Spleen (tissue), 7 donors: ENCODE measurements at regions not wholly inside any gene's neighbourhood (a gene's known extent, or its start where the extent isn't known, plus 50 kb on each side); places are given as distances from the start of the nearest gene placed in this dataset.

Experiments used
- CTCF ChIP-seq, 11 experiments: fragments of 200-600 bp in 7 of 11; fragments of 450-650 bp in 4 of 11; sonication (generic) in 4 of 11; IDR thresholded peaks in 8 of 11; conservative IDR thresholded peaks in 3 of 11; 1 replicate in 7 of 11; 2 replicates in 4 of 11; pipeline versions ENCODE4 v1.4.0 to v1.8.0; 2016 to 2021; ENCODE audit warnings: antibody characterized with exemption in 11 of 11, inconsistent platforms in 4 of 11, mild to moderate bottlenecking in 1 of 11
- POLR2A ChIP-seq, 3 donors: fragments of 450-650 bp; IDR thresholded peaks; one replicate each; pipeline ENCODE4 v1.5.1; 2017; ENCODE audit warnings: antibody characterized with exemption in 3 of 3, mild to moderate bottlenecking in 1 of 3
- POLR2AphosphoS5 ChIP-seq, 3 donors: sonication (generic); formaldehyde crosslinking; IDR thresholded peaks; one replicate each; pipeline ENCODE4 v1.5.1; 2017; ENCODE audit warnings: antibody characterized with exemption in 3 of 3
- donor health status: DM: no; HTN: no; CAD: no; lungs with moderate emphysema.
- donor health status: DM: no; HTN: no; CAD: no.
- donor health status: DM: no; HTN: no; CAD: no.

- no peak for TF ChIP-seq CTCF (IDR thresholded peaks at IDR 0.05 in 8 of 11, conservative IDR thresholded peaks at IDR 0.05 in 3 of 11)
- no peak for TF ChIP-seq POLR2AphosphoS5 (IDR thresholded peaks at IDR 0.05)
- TF ChIP-seq POLR2A (IDR thresholded peaks at IDR 0.05): no peak
Measured at GRCh38 chr18:2087877-2088673, 483.2 kb downstream of the METTL4 start.
